ENCODE measurements at regions not wholly inside any gene's neighbourhood (a gene's known extent, or its start where the extent isn't known, plus 50 kb on each side); places are given as distances from the start of the nearest gene placed in this dataset. TPM values are rescaled to one million over a fixed set of nuclear protein-coding genes. Genes with fewer than 3 reads are reported as not detected.

DNA sequence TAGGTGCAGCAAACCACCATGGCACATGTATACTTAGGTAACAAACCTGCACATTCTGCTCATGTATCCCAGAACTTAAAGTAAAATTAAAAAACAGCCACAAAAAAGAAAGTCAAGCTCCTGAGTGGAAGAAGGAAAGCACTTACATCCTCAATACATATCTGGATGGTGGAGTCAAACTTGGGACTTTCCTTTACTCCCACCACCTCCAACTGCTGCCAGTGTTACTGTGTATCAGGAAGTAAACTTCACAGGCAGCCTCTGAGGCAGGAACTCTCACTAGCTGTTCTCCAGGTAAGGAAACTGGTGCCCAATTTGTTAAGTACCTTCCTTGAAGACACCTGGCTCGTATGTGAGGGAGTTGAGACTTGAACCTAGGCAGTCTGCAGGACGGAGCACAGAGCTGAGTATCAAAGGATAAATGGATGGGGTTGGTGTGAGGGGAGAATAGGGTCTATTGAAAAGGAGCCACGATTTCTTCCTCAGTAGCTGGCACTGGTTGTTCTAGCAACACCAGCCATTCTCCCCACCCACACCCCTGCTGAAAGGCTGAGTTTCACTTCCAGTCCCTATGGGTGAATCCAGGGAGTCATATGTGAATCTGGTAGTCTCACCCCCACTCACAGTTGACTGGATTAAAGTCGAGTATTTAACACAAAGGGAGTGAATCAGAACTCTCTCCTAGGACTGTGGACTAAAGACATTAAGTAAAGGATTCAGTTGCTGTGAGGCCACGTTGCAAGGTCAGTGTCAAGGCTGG is 50.0 kb upstream of the GPR39 start:
- H3K4me3 ChIP-seq = no peak overlapping the region
- H3K9ac ChIP-seq = no peak overlapping the region
- no peak overlapping the region for H3K4me2 ChIP-seq (ENCODE audit: unreplicated experiment)
- H3K79me2 ChIP-seq (ENCODE audit: insufficient read depth) = no peaks in the 10 kb centered on the region
- no peaks in the 10 kb centered on the region for H3K4me1 ChIP-seq (ENCODE audit: insufficient read depth)
- in situ Hi-C loops (cut with MboI) = loop anchor here (25.0 kb wide), 1 partner anchor 796 kb away; no protein-coding TSS in a partner anchor
- H3K27ac ChIP-seq = no peak overlapping the region
- no peaks in the 10 kb centered on the region for H3F3A ChIP-seq (ENCODE audit: insufficient read depth)
- no peak for DNase-seq
- WGBS, 2 experiments (ENCODE audit: low coverage in 1 of 2, low lambda C conversion rate in 2 of 2, missing lambda C conversion rate in 2 of 2) = 20 to 26% methylated on average over 5 of the region's 5 CpGs
- H4K20me1 ChIP-seq (ENCODE audit: insufficient read depth) = no peaks in the 10 kb centered on the region
- H3K9me3 ChIP-seq (ENCODE audit: low read depth) = no peaks in the 10 kb centered on the region
- TF ChIP-seq EZH2 (IDR thresholded peaks at IDR 0.05; ENCODE audit: insufficient read depth, poor library complexity, severe bottlenecking) = no peak
- no peak for TF ChIP-seq EZH2phosphoT487 (IDR thresholded peaks at IDR 0.05; ENCODE audit: insufficient read depth, low read depth)
- no peaks in the 10 kb centered on the region for H3K36me3 ChIP-seq (ENCODE audit: low read depth)
- H3K9me2 ChIP-seq (ENCODE audit: insufficient read depth) = no peaks in the 10 kb centered on the region
- no peaks in the 10 kb centered on the region; the same call in 1 of the 2 replicates for H3K27me3 ChIP-seq (replicated peaks; ENCODE audit: insufficient read depth)
- no peak overlapping the region for H2AFZ ChIP-seq

MicroRNAs in the stretch of these regions (microRNA counts, 767-probe panel; counts per million panel counts)
- microRNA hsa-miR-663b = 447 counts per million, percentile 86 among the panel's probes with 10 or more counts

Small RNAs in the stretch of these regions (microRNA-seq; reads per million reads assigned to microRNA genes)
- gene MIR663B (ENCODE audit: borderline number of aligned reads) = not detected

Small RNAs in the stretch of these regions (small RNA-seq; reads per million reads assigned to genes)
- not detected for gene MIR663B (ENCODE audit: low read depth, low replicate concordance)
- gene RNA5-8SP5 (ENCODE audit: low read depth, low replicate concordance) = 0.37 reads per million

Data from GM23248 (cell line).